ENCODE measurements at regions not wholly inside any gene's neighbourhood (a gene's known extent, or its start where the extent isn't known, plus 50 kb on each side); places are given as distances from the start of the nearest gene placed in this dataset.

- no peak for TF ChIP-seq CTCF (IDR thresholded peaks at IDR 0.05; ENCODE audit: poor library complexity, severe bottlenecking)
- TF ChIP-seq RAD21 (conservative IDR thresholded peaks at IDR 0.05), result no peak
- TF ChIP-seq POLR2AphosphoS5 (IDR thresholded peaks at IDR 0.05), result no peak
- no peak for TF ChIP-seq EP300 (conservative IDR thresholded peaks at IDR 0.05; ENCODE audit: poor library complexity, severe bottlenecking)
- no peak for TF ChIP-seq EZH2 (IDR thresholded peaks at IDR 0.05; ENCODE audit: borderline replicate concordance, insufficient read depth, low read length, poor library complexity, severe bottlenecking)
- TF ChIP-seq REST (IDR thresholded peaks at IDR 0.05; ENCODE audit: borderline replicate concordance), result no peak
- no peak for TF ChIP-seq SMC3 (conservative IDR thresholded peaks at IDR 0.05; ENCODE audit: poor library complexity)
Measured at GRCh38 chr6:12359036-12359435, 68.9 kb downstream of the EDN1 start.
